Lung microvascular endothelial cell (primary cell): ENCODE measurements at regions not wholly inside any gene's neighbourhood (a gene's known extent, or its start where the extent isn't known, plus 50 kb on each side); places are given as distances from the start of the nearest gene placed in this dataset.
A peak's percentile ranks its signal among the peaks of the same experiment; 100 is the strongest.
"Not testable (repeated sequence)": the region's sequence is repeated elsewhere in the genome, so short reads cannot be mapped to it uniquely, and the experiment has no call there.

Source experiments
- DNase-seq, 2 donors: peaks; one replicate each; pipeline versions ENCODE4 v3.0.0 to v3.0.0-alpha.2; 2010; ENCODE audit warnings: low read depth in 2 of 2

- DNase-seq: no peak
Measured at GRCh38 chr3:3902161-3902560, 102.9 kb downstream of the LRRN1 start.

- no peak for DNase-seq
Measured at GRCh38 chr3:3906171-3906570, 106.9 kb downstream of the LRRN1 start.

- no peak for DNase-seq
Measured at GRCh38 chr3:3907023-3907422, 107.8 kb downstream of the LRRN1 start.

DNA sequence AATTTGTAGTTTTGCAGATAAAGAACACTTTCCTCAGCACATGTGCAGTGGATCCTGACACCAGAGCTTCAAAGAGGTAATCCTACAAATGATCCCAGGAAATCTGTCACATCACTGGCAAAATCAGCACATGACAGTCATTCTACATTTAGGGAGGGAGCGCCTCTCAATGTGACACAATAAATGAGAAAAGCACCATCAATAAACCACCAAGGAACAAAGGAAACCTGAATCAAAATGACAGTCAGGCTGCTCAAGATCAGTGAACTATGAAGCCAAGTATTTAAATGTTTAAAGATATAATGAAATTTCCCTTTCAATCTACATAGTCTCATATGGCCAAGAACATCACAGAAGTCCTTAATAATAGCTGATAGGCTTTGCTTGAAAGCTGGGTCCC lies 119.5 kb downstream of the LRRN1 start:
- no peak for DNase-seq

GRCh38 chr3:3919316-3919715 lies 120.1 kb downstream of the LRRN1 start:
- DNase-seq: no peak

DNA sequence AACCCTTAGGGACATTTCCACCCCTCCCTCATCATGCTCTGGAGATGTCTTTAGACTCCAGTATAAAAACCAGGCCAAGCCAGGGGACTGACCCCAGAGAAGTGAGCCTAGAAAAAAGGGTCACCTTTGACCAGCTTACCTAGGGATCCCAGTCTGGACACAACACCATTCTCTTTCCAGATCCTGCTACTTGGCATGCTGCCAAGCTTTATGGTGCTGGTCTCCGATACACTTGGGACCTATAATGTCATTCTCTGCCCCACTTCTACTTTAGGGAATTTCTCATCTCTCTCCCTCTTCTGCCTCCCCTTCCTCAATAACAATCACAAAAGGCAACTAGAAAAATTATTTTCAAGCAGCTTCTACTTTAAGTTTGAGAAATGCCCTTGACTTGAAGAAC lies 124.4 kb downstream of the LRRN1 start:
- no peak for DNase-seq

DNA sequence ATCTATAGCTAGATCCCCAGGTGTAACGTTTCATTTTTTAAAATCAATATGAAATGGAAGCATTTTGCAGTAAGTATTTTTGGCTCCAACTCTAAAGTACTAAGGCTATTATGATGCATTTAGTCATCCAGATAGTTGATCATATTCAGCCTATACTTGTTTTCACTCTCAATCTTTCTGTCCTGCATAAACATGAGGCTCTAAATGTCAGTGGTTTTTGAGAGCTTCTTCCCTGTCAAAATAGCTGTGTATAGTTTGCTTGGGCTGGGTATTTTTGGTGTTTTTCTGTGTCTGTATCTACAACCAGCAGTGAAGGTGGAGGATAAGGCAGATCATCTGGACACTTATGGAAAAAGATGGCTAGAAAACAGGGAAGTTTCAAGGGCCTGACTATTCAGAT lies 128.0 kb downstream of the LRRN1 start:
- no peak for DNase-seq

GRCh38 chr3:3927965-3928364 lies 128.7 kb downstream of the LRRN1 start:
- no peak for DNase-seq

- not testable (repeated sequence) for DNase-seq
Measured at GRCh38 chr3:3941380-3941779, 142.1 kb downstream of the LRRN1 start.

GRCh38 chr3:3951071-3951470 lies 151.8 kb downstream of the LRRN1 start:
- DNase-seq: no peak

GRCh38 chr3:3951501-3951900 lies 152.3 kb downstream of the LRRN1 start:
- DNase-seq: no peak

DNA sequence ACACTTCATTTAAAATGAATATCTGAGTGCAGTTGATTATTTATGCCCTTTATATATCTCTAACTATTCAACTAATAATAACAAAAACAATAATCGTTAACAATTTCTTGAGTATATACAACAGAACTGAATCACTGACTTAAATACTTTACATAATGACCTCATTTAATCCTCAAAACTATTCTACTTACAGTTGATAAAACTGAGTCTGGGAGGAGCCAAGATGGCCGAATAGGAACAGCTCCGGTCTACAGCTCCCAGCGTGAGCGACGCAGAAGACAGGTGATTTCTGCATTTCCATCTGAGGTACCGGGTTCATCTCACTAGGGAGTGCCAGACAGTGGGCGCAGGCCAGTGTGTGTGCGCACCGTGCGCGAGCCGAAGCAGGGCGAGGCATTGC lies 163.6 kb downstream of the LRRN1 start:
- not testable (repeated sequence) for DNase-seq

- DNase-seq: no peak
Measured at GRCh38 chr3:3984053-3984452, 184.8 kb downstream of the LRRN1 start.

DNA sequence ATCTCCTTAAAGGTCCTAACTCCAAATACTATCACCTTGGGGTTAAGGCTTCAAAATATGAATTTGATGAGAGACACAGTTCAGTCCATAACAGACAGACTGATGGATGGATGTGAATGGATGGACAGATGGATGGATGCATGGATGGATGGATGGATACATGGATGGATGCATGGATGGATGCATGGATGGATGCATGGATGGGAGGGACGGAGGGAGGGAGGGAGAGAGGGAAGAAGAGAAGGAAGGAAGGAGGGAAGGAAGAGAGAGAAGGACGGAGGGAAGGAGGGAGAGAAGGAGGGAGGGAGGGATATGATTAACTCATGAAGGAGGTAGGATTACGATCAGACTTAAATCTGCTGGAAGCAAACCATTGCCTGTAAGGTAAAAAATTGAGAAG lies 192.4 kb downstream of the LRRN1 start:
- no peak for DNase-seq

DNA sequence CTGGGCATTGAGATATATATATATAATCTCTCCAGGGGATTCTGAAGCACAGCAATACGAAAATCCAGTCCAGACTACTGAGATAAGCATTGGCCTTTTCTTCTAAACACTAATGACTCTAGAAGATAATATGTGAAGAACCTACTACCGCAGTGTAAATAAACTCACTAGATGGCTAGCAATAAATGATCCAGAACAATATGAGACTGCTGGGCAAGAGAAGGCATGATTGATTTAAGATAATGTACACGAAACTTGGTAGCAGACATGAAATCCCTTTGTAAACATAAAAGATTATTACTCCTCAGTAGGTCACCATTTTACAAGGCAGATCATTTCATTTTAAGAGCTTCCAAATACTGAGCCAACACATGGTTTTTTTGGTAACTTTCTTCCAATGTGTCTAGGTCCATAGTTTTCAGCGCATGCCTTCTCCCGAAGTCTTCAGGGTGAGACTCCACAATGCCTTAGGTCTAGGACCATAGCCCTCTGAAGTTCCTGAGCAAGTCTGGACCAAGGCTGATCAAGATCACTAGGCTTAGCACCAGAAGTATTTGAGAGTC lies 193.2 kb downstream of the LRRN1 start:
- DNase-seq: no peak

- peak; percentile 6 to 22 for DNase-seq
Measured at GRCh38 chr3:3998140-3998922, 199.1 kb downstream of the LRRN1 start.

DNA sequence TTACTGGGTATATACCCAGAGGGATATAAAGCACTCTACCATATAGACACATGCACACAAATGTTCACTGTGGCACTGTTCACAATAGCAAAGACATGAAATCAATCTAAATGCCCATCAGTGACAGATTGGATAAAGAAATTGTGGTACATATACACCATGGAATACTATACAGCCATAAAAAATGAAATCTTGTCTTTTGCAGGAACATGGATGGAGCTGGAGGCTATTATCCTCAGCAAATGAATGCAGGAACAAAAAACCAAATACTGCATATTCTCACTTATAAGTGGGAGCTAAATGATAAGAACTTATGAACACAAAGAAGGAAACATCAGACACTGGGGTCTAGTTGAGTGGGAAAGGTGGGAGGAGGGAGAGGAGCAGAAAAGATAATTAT lies 200.1 kb downstream of the LRRN1 start:
- DNase-seq: not testable (repeated sequence)

- DNase-seq: no peak
Measured at GRCh38 chr3:4001976-4002375, 202.7 kb downstream of the LRRN1 start.

DNA sequence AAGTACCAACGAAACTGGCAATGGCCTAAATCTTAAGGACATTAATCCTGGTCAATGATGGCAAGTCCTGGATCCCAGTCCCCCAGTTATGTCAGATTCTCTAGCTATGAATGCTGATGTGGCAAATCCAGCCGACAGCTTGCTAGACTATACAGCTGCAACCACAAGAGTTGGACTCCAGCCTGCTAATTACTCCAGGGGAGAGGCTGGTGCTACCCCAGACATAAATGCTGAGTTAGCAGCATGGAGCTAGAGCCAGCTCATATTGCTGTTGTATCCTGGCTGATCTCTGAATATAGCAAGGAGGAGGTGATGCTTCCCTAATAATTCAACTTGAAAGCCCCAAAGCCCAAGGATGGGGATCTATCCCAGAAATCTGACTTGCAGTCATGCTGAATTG lies 207.1 kb downstream of the LRRN1 start:
- DNase-seq: no peak

- no peak for DNase-seq
Measured at GRCh38 chr3:4008205-4008604, 209.0 kb downstream of the LRRN1 start.

DNA sequence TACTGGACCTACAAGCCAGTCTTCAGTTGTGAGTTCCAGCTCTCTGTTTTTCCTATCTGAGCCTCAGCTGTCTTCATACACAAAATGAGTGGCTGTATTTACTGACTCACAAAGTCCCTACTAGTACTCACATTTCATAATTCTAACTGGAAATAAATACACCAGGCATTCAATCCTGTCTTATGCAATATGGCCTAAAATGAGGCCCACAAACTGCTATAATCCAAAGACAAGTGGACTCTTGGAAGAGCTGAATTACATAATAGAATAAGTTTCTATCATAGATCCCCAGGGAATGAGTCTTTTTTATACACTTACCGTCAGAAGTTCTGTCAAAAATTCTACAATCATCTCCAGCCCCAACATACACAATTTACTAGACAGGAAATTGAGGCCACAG lies 211.9 kb downstream of the LRRN1 start:
- DNase-seq: no peak

GRCh38 chr3:4015426-4015825 lies 216.2 kb downstream of the LRRN1 start:
- DNase-seq: no peak

- no peak for DNase-seq
Measured at GRCh38 chr3:4019501-4019900, 220.3 kb downstream of the LRRN1 start.

DNA sequence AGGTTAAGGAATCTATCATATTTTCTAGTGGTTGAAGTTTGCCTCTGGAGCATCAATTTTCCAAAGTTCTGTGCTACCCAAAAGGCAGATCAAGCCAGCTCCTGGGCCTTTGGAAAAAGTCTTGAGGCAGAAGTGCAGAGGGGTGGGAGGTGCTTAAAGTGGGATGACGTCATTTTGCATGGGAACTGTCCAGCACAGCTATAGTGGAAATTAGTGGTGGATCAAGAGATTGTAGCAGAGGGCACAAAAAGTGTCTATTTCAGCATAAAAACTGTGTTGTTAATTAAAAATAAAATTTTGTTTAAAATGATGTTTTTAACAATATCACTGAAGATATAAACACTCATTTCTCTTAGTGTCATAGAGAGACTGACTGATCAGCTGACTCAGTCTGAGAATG lies 221.9 kb downstream of the LRRN1 start:
- no peak for DNase-seq
